ENCODE measurements at regions not wholly inside any gene's neighbourhood (a gene's known extent, or its start where the extent isn't known, plus 50 kb on each side); places are given as distances from the start of the nearest gene placed in this dataset.

GRCh38 chr20:11718474-11719094 lies 199.1 kb upstream of the BTBD3 start:
- no peak for DNase-seq (ENCODE audit: low spot score)

GRCh38 chr20:11719153-11719552 lies 198.5 kb upstream of the BTBD3 start:
- DNase-seq (ENCODE audit: low spot score), result no peak

GRCh38 chr20:11721411-11721810 lies 196.3 kb upstream of the BTBD3 start:
- no peak for DNase-seq (ENCODE audit: low spot score)

- DNase-seq (ENCODE audit: low spot score), result no peak
Observed at GRCh38 chr20:11724097-11724496, 193.6 kb upstream of the BTBD3 start.

GRCh38 chr20:11726026-11726425 lies 191.7 kb upstream of the BTBD3 start:
- no peak for DNase-seq (ENCODE audit: low spot score)

GRCh38 chr20:11727708-11728107 lies 190.0 kb upstream of the BTBD3 start:
- DNase-seq (ENCODE audit: low spot score), result no peak

- no peak for DNase-seq (ENCODE audit: low spot score)
Observed at GRCh38 chr20:11728937-11729336, 188.8 kb upstream of the BTBD3 start.

- no peak for DNase-seq (ENCODE audit: low spot score)
Observed at GRCh38 chr20:11729806-11730205, 187.9 kb upstream of the BTBD3 start.

- DNase-seq (ENCODE audit: low spot score), result no peak
Observed at GRCh38 chr20:11734431-11734830, 183.3 kb upstream of the BTBD3 start.

- no peak for DNase-seq (ENCODE audit: low spot score)
Observed at GRCh38 chr20:11738852-11739251, 178.8 kb upstream of the BTBD3 start.

- no peak for DNase-seq (ENCODE audit: low spot score)
Observed at GRCh38 chr20:11740975-11741374, 176.7 kb upstream of the BTBD3 start.

- DNase-seq (ENCODE audit: low spot score), result no peak
Observed at GRCh38 chr20:11745145-11745544, 172.5 kb upstream of the BTBD3 start.

- DNase-seq (ENCODE audit: low spot score), result no peak
Observed at GRCh38 chr20:11748436-11748835, 169.3 kb upstream of the BTBD3 start.

GRCh38 chr20:11752336-11752735 lies 165.4 kb upstream of the BTBD3 start:
- no peak for DNase-seq (ENCODE audit: low spot score)

- DNase-seq (ENCODE audit: low spot score), result no peak
Observed at GRCh38 chr20:11753155-11753554, 164.5 kb upstream of the BTBD3 start.

GRCh38 chr20:11754451-11754850 lies 163.2 kb upstream of the BTBD3 start:
- no peak for DNase-seq (ENCODE audit: low spot score)

GRCh38 chr20:11755071-11755841 lies 162.4 kb upstream of the BTBD3 start:
- no peak for DNase-seq (ENCODE audit: low spot score)

GRCh38 chr20:11761497-11761896 lies 156.2 kb upstream of the BTBD3 start:
- no peak for DNase-seq (ENCODE audit: low spot score)

- DNase-seq (ENCODE audit: low spot score), result no peak
Observed at GRCh38 chr20:11766961-11767360, 150.7 kb upstream of the BTBD3 start.

GRCh38 chr20:11769825-11770224 lies 147.9 kb upstream of the BTBD3 start:
- no peak for DNase-seq (ENCODE audit: low spot score)

- no peak for DNase-seq (ENCODE audit: low spot score)
Observed at GRCh38 chr20:11772226-11772730, 145.4 kb upstream of the BTBD3 start.

- no peak for DNase-seq (ENCODE audit: low spot score)
Observed at GRCh38 chr20:11776687-11777086, 141.0 kb upstream of the BTBD3 start.

GRCh38 chr20:11777387-11778205 lies 140.1 kb upstream of the BTBD3 start:
- DNase-seq (ENCODE audit: low spot score), result no peak

Data from D341Med (cell line).